ENCODE measurements at regions not wholly inside any gene's neighbourhood (a gene's known extent, or its start where the extent isn't known, plus 50 kb on each side); places are given as distances from the start of the nearest gene placed in this dataset.
"Not testable (repeated sequence)": the region's sequence is repeated elsewhere in the genome, so short reads cannot be mapped to it uniquely, and the experiment has no call there.

DNA sequence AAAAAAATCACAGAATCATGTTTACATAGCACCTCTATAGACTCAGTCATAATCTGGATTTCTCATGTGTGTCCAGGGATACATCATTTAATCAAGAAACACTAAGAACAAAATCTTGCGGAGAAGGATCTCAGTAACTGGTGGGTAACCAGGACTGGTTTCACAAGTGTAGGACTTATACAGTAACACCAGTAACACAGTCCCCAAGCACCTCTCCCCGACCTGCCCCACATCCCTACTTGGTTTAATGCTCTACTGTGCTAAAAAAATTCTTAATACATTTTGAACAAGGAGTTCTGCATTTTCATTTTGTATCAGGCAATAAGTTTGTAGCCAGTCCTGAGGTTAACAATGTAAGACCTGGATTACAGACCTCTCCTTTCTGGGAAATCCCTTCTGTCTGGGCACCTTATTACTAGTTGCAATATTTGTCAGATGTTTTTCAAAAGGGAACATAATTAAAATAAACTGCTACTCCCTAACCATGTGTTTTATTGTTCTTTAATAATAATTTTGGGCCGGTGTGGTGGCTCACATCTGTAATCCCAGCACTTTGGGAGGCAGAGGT, 57.6 kb upstream of the BBX start:
- DNase-seq (ENCODE audit: low read depth in 2 of 2): no peak

- no peak for DNase-seq (ENCODE audit: low read depth in 2 of 2)
Measured at GRCh38 chr3:107468782-107469181, 54.0 kb upstream of the BBX start.

DNA sequence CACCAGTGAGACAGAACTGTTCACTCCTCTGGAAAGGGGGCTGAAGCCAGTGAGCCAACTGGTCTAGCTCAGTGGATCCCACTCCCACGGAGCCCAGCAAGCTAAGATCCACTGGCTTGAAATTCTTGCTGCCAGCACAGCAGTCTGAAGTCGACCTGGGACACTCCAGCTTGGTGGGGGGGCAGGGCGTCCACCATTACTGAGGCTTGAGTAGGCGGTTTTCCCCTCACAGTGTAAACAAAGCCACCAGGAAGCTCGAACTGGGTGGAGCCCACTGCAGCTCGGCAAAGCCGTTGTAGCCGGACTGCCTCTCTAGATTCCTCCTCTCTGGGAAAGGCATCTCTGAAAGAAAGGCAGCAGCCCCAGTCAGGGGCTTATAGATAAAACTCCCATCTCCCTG, 52.3 kb upstream of the BBX start:
- DNase-seq (ENCODE audit: low read depth in 2 of 2): not testable (repeated sequence)

Data from lung microvascular endothelial cell (primary cell).